Smooth muscle cell (in vitro differentiated cells): ENCODE measurements at regions not wholly inside any gene's neighbourhood (a gene's known extent, or its start where the extent isn't known, plus 50 kb on each side); places are given as distances from the start of the nearest gene placed in this dataset.

Experiments used
- DNase-seq: peaks from one replicate; lab custom pipeline; 2025; ENCODE audit not compliant: unreplicated experiment; lab: John Stamatoyannopoulos, UW
- H2AFZ ChIP-seq: fragments of 200-600 bp; sonication (generic); 2 replicates; pipeline ENCODE4 v1.6.0; 2016; ENCODE audit warnings: antibody characterized with exemption, low read depth, mild to moderate bottlenecking
- H3F3A ChIP-seq: fragments of 200-600 bp; sonication (generic); 2 replicates; pipeline ENCODE4 v1.6.0; 2017; ENCODE audit warnings: antibody characterized with exemption, low read depth
- H3K27ac ChIP-seq: fragments of 200-600 bp; sonication (generic); 2 replicates; pipeline ENCODE4 v1.5.1; 2016; ENCODE audit warnings: low read depth, mild to moderate bottlenecking
- H3K27me3 ChIP-seq: fragments of 200-600 bp; sonication (generic); 2 replicates; pipeline ENCODE4 v1.6.1; 2016; ENCODE audit warnings: low read depth, mild to moderate bottlenecking
- H3K36me3 ChIP-seq: fragments of 200-600 bp; sonication (generic); 2 replicates; pipeline ENCODE4 v1.5.1; 2016; ENCODE audit warnings: low read depth
- H3K4me1 ChIP-seq: fragments of 200-600 bp; sonication (generic); 2 replicates; pipeline ENCODE4 v1.5.1; 2016; ENCODE audit warnings: low read depth
- H3K4me2 ChIP-seq: fragments of 200-600 bp; sonication (generic); 2 replicates; pipeline ENCODE4 v1.6.0; 2016; ENCODE audit warnings: mild to moderate bottlenecking
- H3K4me3 ChIP-seq: fragments of 200-600 bp; sonication (generic); 2 replicates; pipeline ENCODE4 v1.5.1; 2016; ENCODE audit warnings: mild to moderate bottlenecking
- H3K79me2 ChIP-seq: fragments of 200-600 bp; sonication (generic); 2 replicates; pipeline ENCODE4 v1.6.0; 2016; ENCODE audit warnings: low read depth, mild to moderate bottlenecking
- H3K9ac ChIP-seq: fragments of 200-600 bp; sonication (generic); 2 replicates; pipeline ENCODE4 v1.6.0; 2016; ENCODE audit warnings: low read depth
- H3K9me3 ChIP-seq: fragments of 200-600 bp; sonication (generic); replicated peaks from 2 replicates; pipeline ENCODE4 v1.5.1; 2016; ENCODE audit warnings: low read depth
- H4K20me1 ChIP-seq: fragments of 200-600 bp; sonication (generic); 2 replicates; pipeline ENCODE4 v1.6.0; 2016; ENCODE audit warnings: low read depth
- CTCF ChIP-seq: fragments of 200-600 bp; sonication (generic); IDR thresholded peaks from 2 replicates; pipeline ENCODE4 v1.5.1; 2017; ENCODE audit warnings: borderline replicate concordance, mild to moderate bottlenecking, antibody characterized with exemption; ENCODE audit not compliant: insufficient read depth, poor library complexity, severe bottlenecking
- WGBS: methylation state at CpG from one replicate; pipeline ENCODE4 v1.1.7; 2016; ENCODE audit warnings: low lambda C conversion rate; 5-methylcytosine and 5-hydroxymethylcytosine counted together

- no peak overlapping the region for H3K4me2 ChIP-seq
- no peaks in the 10 kb centered on the region for H3K27me3 ChIP-seq
- no peak overlapping the region for H2AFZ ChIP-seq
- H3K9me3 ChIP-seq = no peaks in the 10 kb centered on the region
- H3K27ac ChIP-seq = no peak overlapping the region
- no peak overlapping the region for H3K9ac ChIP-seq
- no peaks in the 10 kb centered on the region for H3K79me2 ChIP-seq
- 98% methylated on average over 3 of the region's 3 CpGs for WGBS
- H3K4me1 ChIP-seq = peaks cover 19% of the 10 kb centered on the region
- TF ChIP-seq CTCF = no peak
- no peaks in the 10 kb centered on the region for H4K20me1 ChIP-seq
- no peak overlapping the region for H3K4me3 ChIP-seq
- H3F3A ChIP-seq = no peaks in the 10 kb centered on the region
- no peak for DNase-seq
- H3K36me3 ChIP-seq = no peaks in the 10 kb centered on the region
Observed at GRCh38 chr2:234666911-234667310, 170.0 kb upstream of the ARL4C start.

DNA sequence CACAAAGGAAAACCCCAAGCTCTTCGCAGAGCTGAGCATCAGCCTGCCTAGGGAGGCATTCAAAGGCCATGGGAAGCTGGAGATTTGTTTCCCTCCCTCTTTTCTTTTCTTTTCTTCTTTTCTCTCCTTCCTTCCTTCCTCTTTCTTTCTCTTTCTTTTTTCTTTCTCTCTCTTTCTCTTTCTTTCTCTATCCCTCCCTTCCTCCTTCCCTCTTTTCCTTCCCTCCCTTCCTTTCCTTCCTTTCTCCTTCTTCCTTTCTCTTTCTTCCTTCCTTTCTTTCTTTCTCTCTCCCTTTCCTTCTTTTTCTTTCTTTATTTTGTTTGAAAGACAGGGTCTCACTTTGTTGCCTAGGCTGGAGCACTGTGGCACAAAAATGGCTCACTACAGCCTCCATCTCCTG is 168.4 kb upstream of the ARL4C start:
- no peak overlapping the region for H3K4me3 ChIP-seq
- no peak for TF ChIP-seq CTCF
- H3K36me3 ChIP-seq = no peaks in the 10 kb centered on the region
- H3K79me2 ChIP-seq = no peaks in the 10 kb centered on the region
- no peaks in the 10 kb centered on the region for H3K9me3 ChIP-seq
- DNase-seq = no peak
- H4K20me1 ChIP-seq = no peaks in the 10 kb centered on the region
- H3K27ac ChIP-seq = no peak overlapping the region
- H3K4me2 ChIP-seq = no peak overlapping the region
- peaks cover 6% of the 10 kb centered on the region for H3K4me1 ChIP-seq
- H2AFZ ChIP-seq = no peak overlapping the region
- H3F3A ChIP-seq = no peaks in the 10 kb centered on the region
- no peaks in the 10 kb centered on the region for H3K27me3 ChIP-seq
- 87% methylated on average over 1 of the region's 1 CpG for WGBS
- no peak overlapping the region for H3K9ac ChIP-seq

DNA sequence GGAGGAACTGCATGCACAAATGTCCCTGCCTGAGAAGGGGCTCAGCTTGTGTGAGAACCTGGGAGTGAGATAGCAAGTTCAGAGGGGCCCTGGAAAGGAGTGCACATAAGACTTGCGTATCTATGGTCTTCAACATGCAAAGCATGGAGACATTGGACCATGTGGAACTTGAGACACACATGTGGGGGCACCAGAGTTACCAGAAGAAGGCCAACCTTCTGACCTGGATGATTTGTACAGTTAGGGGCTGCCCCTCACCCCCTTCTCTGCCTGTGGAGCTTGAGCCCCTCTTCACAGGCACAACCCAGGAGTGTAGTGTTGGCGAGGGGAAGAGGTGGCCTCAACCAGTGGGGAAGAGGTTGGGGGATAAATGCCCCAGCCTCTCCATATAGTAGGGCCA is 165.0 kb upstream of the ARL4C start:
- H3K36me3 ChIP-seq = no peaks in the 10 kb centered on the region
- H3K4me2 ChIP-seq = no peak overlapping the region
- no peak overlapping the region for H2AFZ ChIP-seq
- H3K27me3 ChIP-seq = no peaks in the 10 kb centered on the region
- TF ChIP-seq CTCF = no peak
- H3K4me1 ChIP-seq = no peaks in the 10 kb centered on the region
- no peaks in the 10 kb centered on the region for H3K9me3 ChIP-seq
- 50% methylated on average over 2 of the region's 2 CpGs for WGBS
- no peak overlapping the region for H3K4me3 ChIP-seq
- H3F3A ChIP-seq = no peaks in the 10 kb centered on the region
- H3K9ac ChIP-seq = no peak overlapping the region
- H3K79me2 ChIP-seq = no peaks in the 10 kb centered on the region
- H3K27ac ChIP-seq = no peak overlapping the region
- DNase-seq = no peak
- H4K20me1 ChIP-seq = no peaks in the 10 kb centered on the region

GRCh38 chr2:234661175-234661574 is 164.3 kb upstream of the ARL4C start:
- WGBS = 47% methylated on average over 3 of the region's 3 CpGs
- TF ChIP-seq CTCF = no peak

More at GRCh38 chr2:234661175-234661574, 164.3 kb upstream of the ARL4C start:
- no peaks in the 10 kb centered on the region for H3K79me2 ChIP-seq
- no peaks in the 10 kb centered on the region for H3K36me3 ChIP-seq
- H3K4me2 ChIP-seq = no peak overlapping the region
- no peaks in the 10 kb centered on the region for H3K27me3 ChIP-seq
- no peak overlapping the region for H3K4me3 ChIP-seq
- H4K20me1 ChIP-seq = no peaks in the 10 kb centered on the region
- H3K27ac ChIP-seq = no peak overlapping the region
- H3K9me3 ChIP-seq = no peaks in the 10 kb centered on the region
- H3K4me1 ChIP-seq = no peaks in the 10 kb centered on the region
- no peak overlapping the region for H3K9ac ChIP-seq
- H3F3A ChIP-seq = no peaks in the 10 kb centered on the region
- no peak overlapping the region for H2AFZ ChIP-seq
- no peak for DNase-seq
